GM12878 (cell line): ENCODE measurements at regions not wholly inside any gene's neighbourhood (a gene's known extent, or its start where the extent isn't known, plus 50 kb on each side); places are given as distances from the start of the nearest gene placed in this dataset.

Experiments used
- BCLAF1 ChIP-seq: fragments of 450-650 bp; IDR thresholded peaks from 2 replicates; pipeline ENCODE4 v1.6.1; 2017; ENCODE audit warnings: antibody characterized with exemption, mild to moderate bottlenecking, moderate library complexity
- CTCF ChIP-seq, 3 experiments: IDR thresholded peaks in 2 of 3; conservative IDR thresholded peaks in 1 of 3; 2 replicates each; pipeline ENCODE4 v1.5.1; 2011; ENCODE audit warnings: low read depth in 3 of 3, low read length in 3 of 3, mild to moderate bottlenecking in 3 of 3, control low read depth in 2 of 3, moderate library complexity in 2 of 3, inconsistent platforms in 1 of 3, mixed read lengths in 1 of 3; ENCODE audit not compliant: control insufficient read depth in 2 of 3, insufficient read depth in 1 of 3; ENCODE audit errors: extremely low read depth in 1 of 3
- JUND ChIP-seq: IDR thresholded peaks from 2 replicates; pipeline ENCODE4 v1.6.1; 2012; ENCODE audit warnings: low read depth, mild to moderate bottlenecking, low read length, improper control_type of control experiment, moderate library complexity
- POLR2AphosphoS2 ChIP-seq: IDR thresholded peaks from 2 replicates; pipeline ENCODE4 v1.6.1; 2011; ENCODE audit warnings: low read depth, mild to moderate bottlenecking, low read length, improper control_type of control experiment, moderate library complexity
- RELA ChIP-seq: fragments of 450-650 bp; IDR thresholded peaks from 2 replicates; pipeline ENCODE4 v1.8.0; 2014; ENCODE audit warnings: borderline replicate concordance; ENCODE audit not compliant: partially characterized antibody
- SMC3 ChIP-seq: IDR thresholded peaks from 2 replicates; pipeline ENCODE4 v1.6.1; 2011; ENCODE audit warnings: low read length, improper control_type of control experiment, borderline replicate concordance
- SRF ChIP-seq, 2 experiments: IDR thresholded peaks; 2 replicates each; pipeline ENCODE4 v1.6.1; 2011; ENCODE audit warnings: low read depth in 2 of 2, low read length in 2 of 2, mild to moderate bottlenecking in 1 of 2, moderate library complexity in 1 of 2
- TF ChIP-seq, protein P1 (sequence below): IDR thresholded peaks from 2 replicates; pipeline ENCODE4 v1.6.1; 2012; ENCODE audit warnings: low read depth, low read length, improper control_type of control experiment

GRCh38 chr6:23828861-23829260 lies 297.2 kb upstream of the NRSN1 start:
- TF ChIP-seq RELA (no peak), CTCF (IDR thresholded peaks at IDR 0.05 in 2 of 3, conservative IDR thresholded peaks at IDR 0.05 in 1 of 3; ENCODE audit: control insufficient read depth in 2 of 3, extremely low read depth in 1 of 3, insufficient read depth in 1 of 3, low read depth in 3 of 3, low read length in 3 of 3) (no peak), BCLAF1 (no peak), JUND (no peak), POLR2AphosphoS2 (no peak), SRF (IDR thresholded peaks at IDR 0.05; ENCODE audit: low read depth in 2 of 2, low read length in 2 of 2) (no peak), SMC3 (no peak)
- TF ChIP-seq, protein P1, sequence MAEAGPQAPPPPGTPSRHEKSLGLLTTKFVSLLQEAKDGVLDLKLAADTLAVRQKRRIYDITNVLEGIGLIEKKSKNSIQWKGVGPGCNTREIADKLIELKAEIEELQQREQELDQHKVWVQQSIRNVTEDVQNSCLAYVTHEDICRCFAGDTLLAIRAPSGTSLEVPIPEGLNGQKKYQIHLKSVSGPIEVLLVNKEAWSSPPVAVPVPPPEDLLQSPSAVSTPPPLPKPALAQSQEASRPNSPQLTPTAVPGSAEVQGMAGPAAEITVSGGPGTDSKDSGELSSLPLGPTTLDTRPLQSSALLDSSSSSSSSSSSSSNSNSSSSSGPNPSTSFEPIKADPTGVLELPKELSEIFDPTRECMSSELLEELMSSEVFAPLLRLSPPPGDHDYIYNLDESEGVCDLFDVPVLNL: no peak
